ENCODE measurements at regions not wholly inside any gene's neighbourhood (a gene's known extent, or its start where the extent isn't known, plus 50 kb on each side); places are given as distances from the start of the nearest gene placed in this dataset.

DNA sequence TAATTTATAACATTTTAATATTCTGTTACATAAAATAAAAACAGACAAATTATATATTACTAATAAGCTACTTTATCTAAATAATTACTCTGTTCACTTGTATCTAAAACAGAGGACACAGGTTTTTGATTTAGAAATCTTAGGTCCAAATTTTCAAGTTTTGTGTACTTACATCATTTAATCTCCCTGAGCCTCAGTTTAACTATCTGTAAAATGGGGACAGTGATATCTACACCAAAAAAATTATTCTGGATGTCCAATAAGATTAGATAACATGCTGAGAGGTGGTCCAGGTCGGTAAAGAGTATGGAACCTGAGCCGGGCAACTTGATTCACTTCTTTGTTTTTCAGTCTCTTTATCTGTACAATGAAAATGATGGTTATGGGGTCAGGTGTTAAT, 263.8 kb upstream of the CDIN1 start:
- no peaks in the 10 kb centered on the region for H3K9me3 ChIP-seq (ENCODE audit: severe bottlenecking)
- no peak overlapping the region for H3K4me3 ChIP-seq (ENCODE audit: severe bottlenecking)
- TF ChIP-seq, protein P1, sequence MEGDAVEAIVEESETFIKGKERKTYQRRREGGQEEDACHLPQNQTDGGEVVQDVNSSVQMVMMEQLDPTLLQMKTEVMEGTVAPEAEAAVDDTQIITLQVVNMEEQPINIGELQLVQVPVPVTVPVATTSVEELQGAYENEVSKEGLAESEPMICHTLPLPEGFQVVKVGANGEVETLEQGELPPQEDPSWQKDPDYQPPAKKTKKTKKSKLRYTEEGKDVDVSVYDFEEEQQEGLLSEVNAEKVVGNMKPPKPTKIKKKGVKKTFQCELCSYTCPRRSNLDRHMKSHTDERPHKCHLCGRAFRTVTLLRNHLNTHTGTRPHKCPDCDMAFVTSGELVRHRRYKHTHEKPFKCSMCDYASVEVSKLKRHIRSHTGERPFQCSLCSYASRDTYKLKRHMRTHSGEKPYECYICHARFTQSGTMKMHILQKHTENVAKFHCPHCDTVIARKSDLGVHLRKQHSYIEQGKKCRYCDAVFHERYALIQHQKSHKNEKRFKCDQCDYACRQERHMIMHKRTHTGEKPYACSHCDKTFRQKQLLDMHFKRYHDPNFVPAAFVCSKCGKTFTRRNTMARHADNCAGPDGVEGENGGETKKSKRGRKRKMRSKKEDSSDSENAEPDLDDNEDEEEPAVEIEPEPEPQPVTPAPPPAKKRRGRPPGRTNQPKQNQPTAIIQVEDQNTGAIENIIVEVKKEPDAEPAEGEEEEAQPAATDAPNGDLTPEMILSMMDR (IDR thresholded peaks at IDR 0.05; ENCODE audit: poor library complexity, severe bottlenecking): no peak
- ATAC-seq (ENCODE audit: low read depth) (no peak), DNase-seq (ENCODE audit: low spot score) (no peak)
- no peaks in the 10 kb centered on the region for H3K27me3 ChIP-seq (ENCODE audit: insufficient read depth, poor library complexity, severe bottlenecking)
- no peaks in the 10 kb centered on the region for H3K36me3 ChIP-seq (ENCODE audit: low read depth)
- H3K4me1 ChIP-seq (ENCODE audit: insufficient read depth, poor library complexity, severe bottlenecking): no peaks in the 10 kb centered on the region
- no peak overlapping the region for H3K27ac ChIP-seq (ENCODE audit: poor library complexity, severe bottlenecking)

DNA sequence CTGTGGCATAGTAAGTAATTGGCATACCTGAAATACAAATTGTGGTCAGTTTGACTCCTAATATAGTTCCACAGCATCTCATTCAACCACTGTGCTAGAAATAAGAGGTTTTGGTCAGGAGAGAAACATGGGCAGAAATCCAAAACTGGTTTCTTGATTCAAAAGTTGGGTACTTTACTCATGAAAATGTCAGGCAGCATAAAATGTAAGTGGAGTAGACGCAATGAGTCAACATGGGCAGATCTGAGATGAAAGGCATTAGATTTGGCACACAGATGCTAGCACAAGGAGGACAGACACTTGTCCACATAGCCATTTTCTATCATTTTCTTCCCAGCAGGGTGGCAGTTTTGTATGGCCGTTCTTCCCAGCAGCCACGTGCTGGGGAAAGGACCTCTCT, 255.8 kb upstream of the CDIN1 start:
- H3K36me3 ChIP-seq (ENCODE audit: low read depth): no peaks in the 10 kb centered on the region
- no peak overlapping the region for H3K27ac ChIP-seq (ENCODE audit: poor library complexity, severe bottlenecking)
- H3K4me3 ChIP-seq (ENCODE audit: severe bottlenecking): no peak overlapping the region
- H3K4me1 ChIP-seq (ENCODE audit: insufficient read depth, poor library complexity, severe bottlenecking): no peaks in the 10 kb centered on the region
- TF ChIP-seq, protein P1 (IDR thresholded peaks at IDR 0.05; ENCODE audit: poor library complexity, severe bottlenecking): no peak
- ATAC-seq (ENCODE audit: low read depth) (no peak), DNase-seq (ENCODE audit: low spot score) (no peak)
- no peaks in the 10 kb centered on the region for H3K27me3 ChIP-seq (ENCODE audit: insufficient read depth, poor library complexity, severe bottlenecking)
- H3K9me3 ChIP-seq (ENCODE audit: severe bottlenecking): no peaks in the 10 kb centered on the region

DNA sequence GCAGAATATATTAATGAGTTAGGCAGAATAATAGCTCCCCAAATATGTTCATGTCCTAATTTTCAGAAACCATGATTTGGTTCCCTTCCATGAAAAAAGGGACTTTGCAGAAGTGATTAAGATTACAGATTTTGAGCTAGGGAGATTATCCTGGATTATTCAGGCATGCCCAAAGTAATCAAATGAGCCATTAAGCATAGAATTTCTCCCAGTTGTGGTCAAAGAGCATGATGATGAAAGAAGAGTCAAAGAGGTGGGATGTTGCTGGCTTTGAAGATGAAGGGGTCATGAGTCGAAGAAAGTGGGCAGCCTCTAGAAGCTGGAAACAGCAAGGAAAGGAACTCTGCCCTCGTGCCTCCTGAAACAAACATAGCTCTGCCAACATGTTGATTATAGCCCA, 254.2 kb upstream of the CDIN1 start:
- no peaks in the 10 kb centered on the region for H3K4me1 ChIP-seq (ENCODE audit: insufficient read depth, poor library complexity, severe bottlenecking)
- TF ChIP-seq, protein P1 (IDR thresholded peaks at IDR 0.05; ENCODE audit: poor library complexity, severe bottlenecking): no peak

DNA sequence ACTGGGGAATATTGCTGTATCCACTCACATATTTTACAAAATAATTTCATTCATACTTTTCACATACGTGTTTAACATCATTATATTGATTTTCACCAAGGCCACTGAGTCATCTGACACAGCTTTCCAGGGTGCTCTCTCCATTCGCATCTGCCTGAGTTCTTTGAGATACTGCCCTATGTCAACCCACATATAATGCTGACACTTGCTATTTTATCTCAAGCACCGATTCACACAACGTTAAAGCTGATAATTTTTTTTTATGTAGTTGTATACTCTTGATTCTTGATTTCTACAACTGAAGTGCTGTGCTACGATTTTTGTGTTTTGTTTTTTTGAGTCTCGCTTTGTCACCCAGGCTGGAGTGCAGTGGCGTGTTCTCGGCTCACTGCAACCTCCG, 249.8 kb upstream of the CDIN1 start:
- no peaks in the 10 kb centered on the region for H3K9me3 ChIP-seq (ENCODE audit: severe bottlenecking)
- no peak overlapping the region for H3K27ac ChIP-seq (ENCODE audit: poor library complexity, severe bottlenecking)
- H3K4me3 ChIP-seq (ENCODE audit: severe bottlenecking): no peak overlapping the region
- TF ChIP-seq, protein P1 (IDR thresholded peaks at IDR 0.05; ENCODE audit: poor library complexity, severe bottlenecking): no peak
- no peaks in the 10 kb centered on the region for H3K36me3 ChIP-seq (ENCODE audit: low read depth)
- H3K4me1 ChIP-seq (ENCODE audit: insufficient read depth, poor library complexity, severe bottlenecking): no peaks in the 10 kb centered on the region
- DNase-seq (ENCODE audit: low spot score) (no peak), ATAC-seq (ENCODE audit: low read depth) (no peak)
- H3K27me3 ChIP-seq (ENCODE audit: insufficient read depth, poor library complexity, severe bottlenecking): no peaks in the 10 kb centered on the region

More for the DNA sequence above, 254.2 kb upstream of the CDIN1 start:
- DNase-seq (ENCODE audit: low spot score) (no peak), ATAC-seq (ENCODE audit: low read depth) (no peak)
- Histone ChIP-seq H3K4me3 (ENCODE audit: severe bottlenecking) (no peak overlapping the region), H3K27me3 (ENCODE audit: insufficient read depth, poor library complexity, severe bottlenecking) (no peaks in the 10 kb centered on the region), H3K36me3 (ENCODE audit: low read depth) (no peaks in the 10 kb centered on the region), H3K27ac (ENCODE audit: poor library complexity, severe bottlenecking) (no peak overlapping the region), H3K9me3 (ENCODE audit: severe bottlenecking) (no peaks in the 10 kb centered on the region)

DNA sequence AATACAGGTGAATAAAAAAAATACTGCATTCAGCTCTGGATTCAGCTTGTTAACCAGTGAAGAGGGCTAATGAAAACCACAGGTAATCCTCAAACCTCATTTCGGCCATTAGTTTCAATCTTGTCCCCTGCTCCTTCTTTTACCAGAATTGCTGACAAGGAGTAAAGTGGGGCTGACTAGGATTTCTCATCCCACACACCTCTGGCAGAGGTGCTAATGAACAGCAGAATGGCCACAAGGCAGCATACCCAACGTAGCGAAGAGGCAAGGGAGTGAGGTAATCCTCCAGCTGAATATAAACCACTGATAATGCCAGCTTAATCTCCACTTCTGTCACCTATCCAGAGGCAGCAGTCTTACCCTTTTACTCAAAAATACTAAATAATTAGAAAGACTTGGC, 248.8 kb upstream of the CDIN1 start:
- H3K9me3 ChIP-seq (ENCODE audit: severe bottlenecking): no peaks in the 10 kb centered on the region
- TF ChIP-seq, protein P1 (IDR thresholded peaks at IDR 0.05; ENCODE audit: poor library complexity, severe bottlenecking): no peak
- H3K27ac ChIP-seq (ENCODE audit: poor library complexity, severe bottlenecking): no peak overlapping the region
- H3K4me1 ChIP-seq (ENCODE audit: insufficient read depth, poor library complexity, severe bottlenecking): no peaks in the 10 kb centered on the region
- no peak for ATAC-seq (ENCODE audit: low read depth)
- H3K27me3 ChIP-seq (ENCODE audit: insufficient read depth, poor library complexity, severe bottlenecking): no peaks in the 10 kb centered on the region
- no peaks in the 10 kb centered on the region for H3K36me3 ChIP-seq (ENCODE audit: low read depth)
- no peak for DNase-seq (ENCODE audit: low spot score)
- no peak overlapping the region for H3K4me3 ChIP-seq (ENCODE audit: severe bottlenecking)
